HL-60 (cell line): ENCODE measurements at regions not wholly inside any gene's neighbourhood (a gene's known extent, or its start where the extent isn't known, plus 50 kb on each side); places are given as distances from the start of the nearest gene placed in this dataset.

Source experiments
- DNase-seq, 2 experiments: peaks; one replicate each; pipeline ENCODE4 v3.0.0-alpha.2; 2010 to 2020; ENCODE audit warnings: low read depth in 1 of 2, low spot score in 1 of 2
- H3K27ac ChIP-seq: fragments of 250-450 bp; sonication (Bioruptor Pico); replicated peaks from 2 replicates; pipeline ENCODE4 v1.5.1; 2020; ENCODE audit warnings: mild to moderate bottlenecking, moderate library complexity
- H3K27me3 ChIP-seq: fragments of 250-450 bp; sonication (Bioruptor Pico); 2 replicates; pipeline ENCODE4 v1.5.1; 2021; ENCODE audit warnings: mild to moderate bottlenecking, moderate library complexity; ENCODE audit not compliant: insufficient read depth, poor library complexity, severe bottlenecking
- H3K4me3 ChIP-seq: replicated peaks from 2 replicates; pipeline ENCODE4 v1.5.1; 2011; ENCODE audit warnings: mild to moderate bottlenecking, control low read depth, low read length; ENCODE audit not compliant: insufficient read depth
- GABPA ChIP-seq: IDR thresholded peaks from 2 replicates; pipeline ENCODE4 v1.6.1; 2012; ENCODE audit warnings: low read depth
- POLR2AphosphoS5 ChIP-seq: IDR thresholded peaks from 2 replicates; pipeline ENCODE4 v1.6.1; 2012; ENCODE audit warnings: low read depth
- SPI1 ChIP-seq: IDR thresholded peaks from 2 replicates; pipeline ENCODE4 v1.6.1; 2012; ENCODE audit warnings: low read depth, mild to moderate bottlenecking, borderline replicate concordance
- TF ChIP-seq, protein P1 (sequence below): IDR thresholded peaks from one replicate; pipeline ENCODE4 v1.5.1; 2011; ENCODE audit warnings: low read length, control low read depth, inconsistent platforms; ENCODE audit not compliant: insufficient read depth
- TF ChIP-seq, protein P2 (sequence below): IDR thresholded peaks from 2 replicates; pipeline ENCODE4 v1.6.1; 2012; ENCODE audit warnings: low read depth; ENCODE audit not compliant: insufficient replicate concordance

DNA sequence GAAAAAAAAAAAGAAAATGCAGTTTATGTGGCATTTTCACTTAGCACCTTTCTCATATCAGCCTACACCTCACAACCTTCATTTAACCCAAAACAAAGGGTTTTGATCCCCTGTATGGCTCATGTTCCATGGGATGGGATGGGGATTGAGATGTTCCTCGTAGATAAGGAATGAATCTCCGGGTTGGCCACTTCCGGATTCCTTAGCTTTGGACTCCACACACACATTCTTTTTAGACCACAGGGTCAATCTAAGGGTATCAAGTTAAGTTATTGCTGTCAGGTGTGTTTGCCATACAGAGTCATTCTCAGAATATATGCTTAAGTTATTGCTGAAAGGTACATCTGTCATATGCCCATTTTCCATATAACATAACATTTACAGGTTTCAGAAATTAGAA, 301.4 kb upstream of the TGFBR2 start:
- Histone ChIP-seq H3K27me3 (no peaks in the 10 kb centered on the region), H3K4me3 (no peak overlapping the region), H3K27ac (no peak overlapping the region)
- TF ChIP-seq POLR2AphosphoS5 = no peak
- TF ChIP-seq, protein P1, sequence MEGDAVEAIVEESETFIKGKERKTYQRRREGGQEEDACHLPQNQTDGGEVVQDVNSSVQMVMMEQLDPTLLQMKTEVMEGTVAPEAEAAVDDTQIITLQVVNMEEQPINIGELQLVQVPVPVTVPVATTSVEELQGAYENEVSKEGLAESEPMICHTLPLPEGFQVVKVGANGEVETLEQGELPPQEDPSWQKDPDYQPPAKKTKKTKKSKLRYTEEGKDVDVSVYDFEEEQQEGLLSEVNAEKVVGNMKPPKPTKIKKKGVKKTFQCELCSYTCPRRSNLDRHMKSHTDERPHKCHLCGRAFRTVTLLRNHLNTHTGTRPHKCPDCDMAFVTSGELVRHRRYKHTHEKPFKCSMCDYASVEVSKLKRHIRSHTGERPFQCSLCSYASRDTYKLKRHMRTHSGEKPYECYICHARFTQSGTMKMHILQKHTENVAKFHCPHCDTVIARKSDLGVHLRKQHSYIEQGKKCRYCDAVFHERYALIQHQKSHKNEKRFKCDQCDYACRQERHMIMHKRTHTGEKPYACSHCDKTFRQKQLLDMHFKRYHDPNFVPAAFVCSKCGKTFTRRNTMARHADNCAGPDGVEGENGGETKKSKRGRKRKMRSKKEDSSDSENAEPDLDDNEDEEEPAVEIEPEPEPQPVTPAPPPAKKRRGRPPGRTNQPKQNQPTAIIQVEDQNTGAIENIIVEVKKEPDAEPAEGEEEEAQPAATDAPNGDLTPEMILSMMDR = no peak
- TF ChIP-seq SPI1 = no peak
- TF ChIP-seq GABPA = no peak
- TF ChIP-seq, protein P2, sequence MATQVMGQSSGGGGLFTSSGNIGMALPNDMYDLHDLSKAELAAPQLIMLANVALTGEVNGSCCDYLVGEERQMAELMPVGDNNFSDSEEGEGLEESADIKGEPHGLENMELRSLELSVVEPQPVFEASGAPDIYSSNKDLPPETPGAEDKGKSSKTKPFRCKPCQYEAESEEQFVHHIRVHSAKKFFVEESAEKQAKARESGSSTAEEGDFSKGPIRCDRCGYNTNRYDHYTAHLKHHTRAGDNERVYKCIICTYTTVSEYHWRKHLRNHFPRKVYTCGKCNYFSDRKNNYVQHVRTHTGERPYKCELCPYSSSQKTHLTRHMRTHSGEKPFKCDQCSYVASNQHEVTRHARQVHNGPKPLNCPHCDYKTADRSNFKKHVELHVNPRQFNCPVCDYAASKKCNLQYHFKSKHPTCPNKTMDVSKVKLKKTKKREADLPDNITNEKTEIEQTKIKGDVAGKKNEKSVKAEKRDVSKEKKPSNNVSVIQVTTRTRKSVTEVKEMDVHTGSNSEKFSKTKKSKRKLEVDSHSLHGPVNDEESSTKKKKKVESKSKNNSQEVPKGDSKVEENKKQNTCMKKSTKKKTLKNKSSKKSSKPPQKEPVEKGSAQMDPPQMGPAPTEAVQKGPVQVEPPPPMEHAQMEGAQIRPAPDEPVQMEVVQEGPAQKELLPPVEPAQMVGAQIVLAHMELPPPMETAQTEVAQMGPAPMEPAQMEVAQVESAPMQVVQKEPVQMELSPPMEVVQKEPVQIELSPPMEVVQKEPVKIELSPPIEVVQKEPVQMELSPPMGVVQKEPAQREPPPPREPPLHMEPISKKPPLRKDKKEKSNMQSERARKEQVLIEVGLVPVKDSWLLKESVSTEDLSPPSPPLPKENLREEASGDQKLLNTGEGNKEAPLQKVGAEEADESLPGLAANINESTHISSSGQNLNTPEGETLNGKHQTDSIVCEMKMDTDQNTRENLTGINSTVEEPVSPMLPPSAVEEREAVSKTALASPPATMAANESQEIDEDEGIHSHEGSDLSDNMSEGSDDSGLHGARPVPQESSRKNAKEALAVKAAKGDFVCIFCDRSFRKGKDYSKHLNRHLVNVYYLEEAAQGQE = no peak
- DNase-seq = no peak

DNA sequence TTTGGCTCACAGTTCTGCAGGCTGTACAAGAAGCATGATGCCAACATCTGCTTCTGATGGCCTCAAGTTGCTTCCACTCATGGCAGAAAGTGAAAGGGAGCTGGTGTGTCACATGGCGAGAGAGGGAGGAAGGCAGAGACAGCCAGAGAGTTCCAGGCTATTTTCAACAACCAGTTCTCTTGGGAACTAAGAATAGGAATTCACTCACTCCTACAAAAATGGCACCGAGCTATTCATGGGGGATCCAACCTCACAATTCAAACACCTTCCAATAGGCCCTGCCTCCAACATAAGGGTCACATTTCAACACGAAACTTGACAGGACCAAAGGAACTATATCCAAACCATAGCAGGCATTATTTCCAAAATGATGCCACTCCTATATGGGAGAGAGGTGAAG, 299.5 kb upstream of the TGFBR2 start:
- no peak overlapping the region for H3K27ac ChIP-seq
- no peaks in the 10 kb centered on the region for H3K27me3 ChIP-seq
- DNase-seq = no peak
- no peak overlapping the region for H3K4me3 ChIP-seq
- TF ChIP-seq, protein P2 = no peak
- TF ChIP-seq POLR2AphosphoS5 (no peak), GABPA (no peak), SPI1 (no peak)
- TF ChIP-seq, protein P1 = no peak

DNA sequence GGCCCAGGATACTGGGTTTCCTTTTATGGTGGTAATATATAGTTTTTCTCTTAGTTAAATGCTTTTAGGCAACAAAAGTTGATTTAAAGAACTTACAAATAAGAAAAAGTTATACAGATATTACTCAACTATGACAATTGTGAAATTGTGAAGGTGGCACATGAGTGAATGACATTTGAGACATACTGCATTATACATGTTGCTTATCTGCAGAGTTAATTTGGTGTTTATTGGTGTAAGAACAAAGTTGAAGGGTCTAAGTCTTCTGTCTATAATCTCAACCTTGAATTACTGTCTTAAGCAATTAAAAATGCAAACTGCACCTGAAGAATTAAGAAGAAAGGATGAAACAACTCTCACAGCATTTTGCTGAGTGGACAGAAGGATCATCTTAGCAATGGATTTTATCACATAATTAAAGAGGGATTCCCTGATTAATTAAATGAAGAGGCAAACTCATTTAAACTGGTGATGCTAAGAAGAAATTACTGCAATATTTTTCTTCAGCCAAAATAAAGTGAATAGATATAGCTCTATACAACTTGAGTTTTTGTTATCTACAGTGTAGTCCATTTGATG, 298.9 kb upstream of the TGFBR2 start:
- no peak for TF ChIP-seq GABPA
- TF ChIP-seq SPI1 = no peak

DNA sequence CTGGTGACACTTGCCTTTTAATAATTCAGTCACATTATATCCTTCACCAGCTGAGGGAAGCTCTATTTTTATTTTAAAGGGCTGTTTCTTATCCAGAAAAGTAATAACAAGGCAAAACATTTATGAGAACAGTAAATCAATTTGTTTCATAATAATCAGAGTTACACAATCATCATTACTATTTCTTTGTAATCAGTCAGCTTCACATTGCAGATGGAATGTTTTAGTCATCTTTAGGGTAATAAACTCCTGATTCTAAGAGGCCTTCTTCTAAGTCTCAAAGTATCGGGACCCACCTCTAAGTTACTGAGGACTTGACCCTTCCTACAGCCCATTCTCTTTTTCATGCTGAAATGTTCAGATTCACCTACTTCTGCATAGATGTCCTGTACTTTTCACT, 298.3 kb upstream of the TGFBR2 start:
- Histone ChIP-seq H3K4me3 (no peak overlapping the region), H3K27me3 (no peaks in the 10 kb centered on the region), H3K27ac (no peak overlapping the region)
- peak in 1 of 2 experiments; percentile 21 for DNase-seq
- TF ChIP-seq SPI1 = no peak
- no peak for TF ChIP-seq POLR2AphosphoS5
- TF ChIP-seq, protein P2 = no peak
- TF ChIP-seq GABPA = no peak
- TF ChIP-seq, protein P1 = no peak

More for the DNA sequence above, 298.9 kb upstream of the TGFBR2 start:
- no peaks in the 10 kb centered on the region for H3K27me3 ChIP-seq
- no peak overlapping the region for H3K27ac ChIP-seq
- H3K4me3 ChIP-seq = no peak overlapping the region
- DNase-seq = no peak
